ENCODE measurements at regions not wholly inside any gene's neighbourhood (a gene's known extent, or its start where the extent isn't known, plus 50 kb on each side); places are given as distances from the start of the nearest gene placed in this dataset.
A peak's percentile ranks its signal among the peaks of the same experiment; 100 is the strongest.

- no peaks in the 10 kb centered on the region for H3K36me3 ChIP-seq (ENCODE audit: control insufficient read depth, insufficient read depth, low read length)
- H3K27me3 ChIP-seq (ENCODE audit: control insufficient read depth, insufficient read depth, low read length) = peaks cover 11% of the 10 kb centered on the region
- H3K4me1 ChIP-seq (ENCODE audit: control insufficient read depth, extremely low read depth, insufficient read depth, low read length) = no peaks in the 10 kb centered on the region
- no peak for TF ChIP-seq EZH2 (IDR thresholded peaks at IDR 0.05; ENCODE audit: low read length, missing control alignments)
- TF ChIP-seq CTCF (conservative IDR thresholded peaks at IDR 0.05 in 1 of 2, IDR thresholded peaks at IDR 0.05 in 1 of 2; ENCODE audit: low read depth in 1 of 2, low read length in 2 of 2) = no peak
- H2AFZ ChIP-seq (ENCODE audit: low read length) = no peak overlapping the region
- no peaks in the 10 kb centered on the region for H3K9me3 ChIP-seq (ENCODE audit: control insufficient read depth, insufficient read depth, low read depth, low read length)
- no peak overlapping the region for H3K4me3 ChIP-seq (replicated peaks in 1 of 4; ENCODE audit: control extremely low read depth in 1 of 4, insufficient read depth in 1 of 4, low read depth in 3 of 4, low read length in 4 of 4)
- no peak overlapping the region for H3K27ac ChIP-seq (ENCODE audit: insufficient read depth, low read length)
- H3K4me2 ChIP-seq (ENCODE audit: extremely low read depth, insufficient read depth, low read length) = no peak overlapping the region
- H4K20me1 ChIP-seq (ENCODE audit: control insufficient read depth, extremely low read depth, insufficient read depth, low read length) = no peaks in the 10 kb centered on the region
- H3K79me2 ChIP-seq (ENCODE audit: control insufficient read depth, insufficient read depth, low read length) = no peaks in the 10 kb centered on the region
- no peak overlapping the region for H3K9ac ChIP-seq (ENCODE audit: insufficient read depth, low read length)
- DNase-seq (ENCODE audit: low read depth in 2 of 2) = no peak
Measured at GRCh38 chr3:141814375-141814774, 51.2 kb downstream of the GRK7 start.

- Histone ChIP-seq H3K79me2 (ENCODE audit: control insufficient read depth, insufficient read depth, low read length) (no peaks in the 10 kb centered on the region), H3K9ac (ENCODE audit: insufficient read depth, low read length) (no peak overlapping the region), H3K36me3 (ENCODE audit: control insufficient read depth, insufficient read depth, low read length) (no peaks in the 10 kb centered on the region), H3K9me3 (ENCODE audit: control insufficient read depth, insufficient read depth, low read depth, low read length) (no peaks in the 10 kb centered on the region), H3K27me3 (ENCODE audit: control insufficient read depth, insufficient read depth, low read length) (peaks cover 11% of the 10 kb centered on the region), H3K4me1 (ENCODE audit: control insufficient read depth, extremely low read depth, insufficient read depth, low read length) (no peaks in the 10 kb centered on the region), H3K4me2 (ENCODE audit: extremely low read depth, insufficient read depth, low read length) (no peak overlapping the region), H3K4me3 (replicated peaks in 1 of 4; ENCODE audit: control extremely low read depth in 1 of 4, insufficient read depth in 1 of 4, low read depth in 3 of 4, low read length in 4 of 4) (no peak overlapping the region), H2AFZ (ENCODE audit: low read length) (no peak overlapping the region), H3K27ac (ENCODE audit: insufficient read depth, low read length) (no peak overlapping the region), H4K20me1 (ENCODE audit: control insufficient read depth, extremely low read depth, insufficient read depth, low read length) (no peaks in the 10 kb centered on the region)
- DNase-seq (ENCODE audit: low read depth in 2 of 2) = no peak
- no peak for TF ChIP-seq CTCF (conservative IDR thresholded peaks at IDR 0.05 in 1 of 2, IDR thresholded peaks at IDR 0.05 in 1 of 2; ENCODE audit: low read depth in 1 of 2, low read length in 2 of 2)
- TF ChIP-seq EZH2 (IDR thresholded peaks at IDR 0.05; ENCODE audit: low read length, missing control alignments) = no peak
Measured at GRCh38 chr3:141815667-141816066, 52.5 kb downstream of the GRK7 start.

- peaks cover 11% of the 10 kb centered on the region for H3K27me3 ChIP-seq (ENCODE audit: control insufficient read depth, insufficient read depth, low read length)
- no peaks in the 10 kb centered on the region for H3K4me1 ChIP-seq (ENCODE audit: control insufficient read depth, extremely low read depth, insufficient read depth, low read length)
- H3K36me3 ChIP-seq (ENCODE audit: control insufficient read depth, insufficient read depth, low read length) = no peaks in the 10 kb centered on the region
- no peaks in the 10 kb centered on the region for H3K79me2 ChIP-seq (ENCODE audit: control insufficient read depth, insufficient read depth, low read length)
- H3K9me3 ChIP-seq (ENCODE audit: control insufficient read depth, insufficient read depth, low read depth, low read length) = no peaks in the 10 kb centered on the region
- no peaks in the 10 kb centered on the region for H4K20me1 ChIP-seq (ENCODE audit: control insufficient read depth, extremely low read depth, insufficient read depth, low read length)
- no peak overlapping the region for H2AFZ ChIP-seq (ENCODE audit: low read length)
- H3K4me2 ChIP-seq (ENCODE audit: extremely low read depth, insufficient read depth, low read length) = no peak overlapping the region
- TF ChIP-seq EZH2 (IDR thresholded peaks at IDR 0.05; ENCODE audit: low read length, missing control alignments) (no peak), CTCF (conservative IDR thresholded peaks at IDR 0.05 in 1 of 2, IDR thresholded peaks at IDR 0.05 in 1 of 2; ENCODE audit: low read depth in 1 of 2, low read length in 2 of 2) (no peak)
- H3K27ac ChIP-seq (ENCODE audit: insufficient read depth, low read length) = no peak overlapping the region
- no peak overlapping the region for H3K9ac ChIP-seq (ENCODE audit: insufficient read depth, low read length)
- peak; percentile 13 to 40 for DNase-seq (ENCODE audit: low read depth in 2 of 2)
- peak overlapping the region in 2 of 4 experiments; percentile 8 to 36 for H3K4me3 ChIP-seq (replicated peaks in 1 of 4; ENCODE audit: control extremely low read depth in 1 of 4, insufficient read depth in 1 of 4, low read depth in 3 of 4, low read length in 4 of 4)
Measured at GRCh38 chr3:141816958-141817357, 53.8 kb downstream of the GRK7 start.

Measured in fibroblast of lung (primary cell).